B cell (primary cell): ENCODE measurements at regions not wholly inside any gene's neighbourhood (a gene's known extent, or its start where the extent isn't known, plus 50 kb on each side); places are given as distances from the start of the nearest gene placed in this dataset.

Experiments used
- ATAC-seq: fragments of 200-7000 bp; cut with Tn5 transposase; one replicate; pipeline ENCODE4 v1.10.0; 2021; ENCODE audit warnings: low read depth, mild to moderate bottlenecking, moderate number of reproducible peaks, moderate library complexity
- CTCF ChIA-PET: fragments of 350-600 bp; sonication (Branson Sonifier 250); formaldehyde crosslinking; loops from one replicate; lab custom pipeline; 2021; ENCODE audit warnings: antibody characterized with exemption, inconsistent platforms; lab: Charles Lee
- POLR2A ChIA-PET: fragments of 350-600 bp; sonication (Branson Sonifier 250); formaldehyde crosslinking; loops from one replicate; lab custom pipeline; 2021; ENCODE audit warnings: antibody characterized with exemption; lab: Charles Lee
- DNase-seq: peaks from one replicate; pipeline ENCODE4 v3.0.0; 2013
- H2AFZ ChIP-seq: 2 replicates; pipeline ENCODE4 v1.6.1; 2012; ENCODE audit warnings: mild to moderate bottlenecking, low read depth, low read length; ENCODE audit not compliant: insufficient read depth, poor library complexity, severe bottlenecking
- H3K27ac ChIP-seq, 2 donors: 1 replicate in 1 of 2; 2 replicates in 1 of 2; pipeline ENCODE4 v1.5.1; 2012 to 2013; ENCODE audit warnings: low read length in 2 of 2, mild to moderate bottlenecking in 2 of 2, moderate library complexity in 1 of 2
- H3K27me3 ChIP-seq, 4 experiments: fragments of 200-600 bp in 1 of 4; sonication (generic) in 1 of 4; replicated peaks in 1 of 4; 1 replicate in 2 of 4; 2 replicates in 2 of 4; pipeline versions ENCODE4 v1.6.1 to v1.7.0; 2013 to 2016; ENCODE audit warnings: low read length in 3 of 4, mild to moderate bottlenecking in 2 of 4, mixed read lengths in 1 of 4, moderate library complexity in 1 of 4; ENCODE audit not compliant: insufficient read depth in 4 of 4, control insufficient read depth in 3 of 4; ENCODE audit errors: control extremely low read depth in 1 of 4
- H3K36me3 ChIP-seq, 2 experiments: replicated peaks in 1 of 2; 1 replicate in 1 of 2; 2 replicates in 1 of 2; pipeline versions ENCODE4 v1.6.1 to v1.7.1; 2013; ENCODE audit warnings: low read length in 1 of 2; ENCODE audit not compliant: insufficient read depth in 2 of 2, control insufficient read depth in 1 of 2; ENCODE audit errors: control extremely low read depth in 1 of 2, extremely low read depth in 1 of 2
- H3K4me1 ChIP-seq, 2 donors: fragments of 200-600 bp in 1 of 2; sonication (generic) in 1 of 2; 1 replicate in 1 of 2; 2 replicates in 1 of 2; pipeline versions ENCODE4 v1.5.1 to v1.6.1; 2013 to 2017; ENCODE audit warnings: low read length in 2 of 2; ENCODE audit not compliant: control insufficient read depth in 2 of 2, insufficient read depth in 2 of 2
- H3K4me2 ChIP-seq: replicated peaks from 2 replicates; pipeline ENCODE3; 2012; ENCODE audit warnings: mild to moderate bottlenecking, low read depth, low read length; ENCODE audit not compliant: poor library complexity, severe bottlenecking
- H3K4me3 ChIP-seq, 5 experiments: fragments of 200-600 bp in 1 of 5; sonication (generic) in 1 of 5; 1 replicate in 3 of 5; 2 replicates in 2 of 5; pipeline versions ENCODE4 v1.5.1 to v1.7.0; 2011 to 2016; ENCODE audit warnings: low read length in 4 of 5, mild to moderate bottlenecking in 4 of 5, low read depth in 2 of 5, control low read depth in 1 of 5, moderate library complexity in 1 of 5; ENCODE audit not compliant: insufficient read depth in 1 of 5; ENCODE audit errors: control extremely low read depth in 1 of 5, extremely low read depth in 1 of 5
- H3K79me2 ChIP-seq: fragments of 200-600 bp; sonication (generic); one replicate; pipeline ENCODE4 v1.6.0; 2016; ENCODE audit warnings: low read length; ENCODE audit not compliant: control insufficient read depth, insufficient read depth
- H3K9ac ChIP-seq: fragments of 200-600 bp; sonication (generic); 2 replicates; pipeline ENCODE4 v1.6.1; 2017; ENCODE audit warnings: mild to moderate bottlenecking, low read length, moderate library complexity
- H3K9me3 ChIP-seq, 3 donors: one replicate each; pipeline versions ENCODE4 v1.6.1 to v1.7.1; 2013; ENCODE audit warnings: low read length in 2 of 3; ENCODE audit not compliant: control insufficient read depth in 2 of 3, insufficient read depth in 1 of 3; ENCODE audit errors: control extremely low read depth in 1 of 3
- H4K20me1 ChIP-seq: 2 replicates; pipeline ENCODE4 v1.6.0; 2012; ENCODE audit warnings: mild to moderate bottlenecking, low read length; ENCODE audit not compliant: insufficient read depth, control insufficient read depth, poor library complexity, severe bottlenecking
- H3K27ac Mint-ChIP-seq: one replicate; pipeline ENCODE4 v1.8.0; 2021; ENCODE audit warnings: mixed read lengths
- H3K27me3 Mint-ChIP-seq: one replicate; pipeline ENCODE4 v1.8.0; 2021; ENCODE audit warnings: mixed read lengths
- H3K4me1 Mint-ChIP-seq: one replicate; pipeline ENCODE4 v1.8.0; 2021; ENCODE audit warnings: mixed read lengths
- H3K4me3 Mint-ChIP-seq: one replicate; pipeline ENCODE4 v1.8.0; 2021; ENCODE audit warnings: mixed read lengths
- H3K9me3 Mint-ChIP-seq: one replicate; pipeline ENCODE4 v1.8.0; 2022; ENCODE audit warnings: mixed read lengths; ENCODE audit not compliant: insufficient read depth
- EZH2 ChIP-seq: IDR thresholded peaks from 2 replicates; pipeline ENCODE4 v1.6.1; 2012; ENCODE audit warnings: borderline replicate concordance, low read depth, mild to moderate bottlenecking, moderate library complexity, low read length; ENCODE audit not compliant: insufficient read depth, poor library complexity, severe bottlenecking
- WGBS: methylation state at CpG from one replicate; pipeline ENCODE4 v1.1.5; 2013; ENCODE audit warnings: missing lambda C conversion rate; ENCODE audit not compliant: insufficient coverage; 5-methylcytosine and 5-hydroxymethylcytosine counted together
- intact Hi-C: fragments of 100-400 bp; cut with micrococcal nuclease; formaldehyde crosslinking; loops from one replicate; pipeline ENCODE4 v1.10.0; 2022
- TF ChIP-seq, protein P1 (sequence below): fragments of 200-600 bp; IDR thresholded peaks from one replicate; pipeline ENCODE4 v1.8.0; 2022; ENCODE audit warnings: antibody characterized with exemption, mild to moderate bottlenecking

- no peak for TF ChIP-seq EZH2
- TF ChIP-seq, protein P1, sequence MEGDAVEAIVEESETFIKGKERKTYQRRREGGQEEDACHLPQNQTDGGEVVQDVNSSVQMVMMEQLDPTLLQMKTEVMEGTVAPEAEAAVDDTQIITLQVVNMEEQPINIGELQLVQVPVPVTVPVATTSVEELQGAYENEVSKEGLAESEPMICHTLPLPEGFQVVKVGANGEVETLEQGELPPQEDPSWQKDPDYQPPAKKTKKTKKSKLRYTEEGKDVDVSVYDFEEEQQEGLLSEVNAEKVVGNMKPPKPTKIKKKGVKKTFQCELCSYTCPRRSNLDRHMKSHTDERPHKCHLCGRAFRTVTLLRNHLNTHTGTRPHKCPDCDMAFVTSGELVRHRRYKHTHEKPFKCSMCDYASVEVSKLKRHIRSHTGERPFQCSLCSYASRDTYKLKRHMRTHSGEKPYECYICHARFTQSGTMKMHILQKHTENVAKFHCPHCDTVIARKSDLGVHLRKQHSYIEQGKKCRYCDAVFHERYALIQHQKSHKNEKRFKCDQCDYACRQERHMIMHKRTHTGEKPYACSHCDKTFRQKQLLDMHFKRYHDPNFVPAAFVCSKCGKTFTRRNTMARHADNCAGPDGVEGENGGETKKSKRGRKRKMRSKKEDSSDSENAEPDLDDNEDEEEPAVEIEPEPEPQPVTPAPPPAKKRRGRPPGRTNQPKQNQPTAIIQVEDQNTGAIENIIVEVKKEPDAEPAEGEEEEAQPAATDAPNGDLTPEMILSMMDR = no peak
- H3K9ac ChIP-seq = no peak overlapping the region
- no peak overlapping the region for H3K4me3 Mint-ChIP-seq
- no peak overlapping the region for H2AFZ ChIP-seq
- POLR2A ChIA-PET = no interaction called here
- H3K4me1 ChIP-seq = no peaks in the 10 kb centered on the region
- no peaks in the 10 kb centered on the region for H3K27me3 ChIP-seq
- CTCF ChIA-PET = no interaction called here
- DNase-seq (no peak), ATAC-seq (no peak)
- H4K20me1 ChIP-seq = no peaks in the 10 kb centered on the region
- WGBS = 100% methylated on average over 1 of the region's 1 CpG
- H3K9me3 Mint-ChIP-seq = no peaks in the 10 kb centered on the region
- H3K27ac Mint-ChIP-seq = no peak overlapping the region
- no peaks in the 10 kb centered on the region for H3K4me1 Mint-ChIP-seq
- peaks cover 5% of the 10 kb centered on the region for H3K27me3 Mint-ChIP-seq
- no peaks in the 10 kb centered on the region for H3K9me3 ChIP-seq
- no peaks in the 10 kb centered on the region for H3K79me2 ChIP-seq
- no peak overlapping the region for H3K4me2 ChIP-seq
- no peak overlapping the region for H3K4me3 ChIP-seq
- H3K27ac ChIP-seq = no peak overlapping the region
- H3K36me3 ChIP-seq = no peaks in the 10 kb centered on the region
- intact Hi-C loops = no loop called here
These were observed 435.3 kb downstream of the ARHGEF28 start for GRCh38 chr5:74061292-74061691.

DNA sequence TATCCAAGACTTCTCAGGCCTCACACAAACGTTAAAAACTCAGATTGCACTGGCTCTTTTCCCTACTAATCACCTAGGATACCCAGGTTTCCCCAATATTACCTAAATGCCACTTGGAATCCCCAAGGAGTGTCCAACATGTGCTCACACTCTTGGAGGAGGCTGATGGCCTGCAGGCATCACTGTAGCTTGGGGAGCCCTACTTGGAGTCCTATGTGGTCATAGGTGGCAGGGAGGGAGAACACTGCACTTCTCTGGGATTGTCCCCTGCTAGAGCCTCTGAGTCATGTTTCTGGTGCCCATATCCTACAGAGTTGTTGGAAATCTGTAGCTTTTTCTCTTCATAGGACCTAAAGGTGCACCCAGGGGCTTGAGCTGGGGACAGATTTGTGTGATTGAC, 433.7 kb downstream of the ARHGEF28 start:
- no peaks in the 10 kb centered on the region for H3K4me1 ChIP-seq
- no peaks in the 10 kb centered on the region for H3K9me3 ChIP-seq
- H3K27me3 ChIP-seq = no peaks in the 10 kb centered on the region
- no peak overlapping the region for H3K4me2 ChIP-seq
- no peaks in the 10 kb centered on the region for H3K36me3 ChIP-seq
- Mint-ChIP-seq H3K9me3 (no peaks in the 10 kb centered on the region), H3K4me3 (no peak overlapping the region), H3K4me1 (no peaks in the 10 kb centered on the region), H3K27ac (no peak overlapping the region), H3K27me3 (peaks cover 5% of the 10 kb centered on the region)
- TF ChIP-seq, protein P1 = no peak
- no peak for TF ChIP-seq EZH2
- H3K27ac ChIP-seq = no peak overlapping the region
- 50% methylated on average over 1 of the region's 1 CpG for WGBS
- no peak overlapping the region for H3K9ac ChIP-seq
- no peak overlapping the region for H3K4me3 ChIP-seq
- ChIA-PET POLR2A (no interaction called here), CTCF (no interaction called here)
- no peaks in the 10 kb centered on the region for H4K20me1 ChIP-seq
- DNase-seq (no peak), ATAC-seq (no peak)
- H2AFZ ChIP-seq = no peak overlapping the region
- no peaks in the 10 kb centered on the region for H3K79me2 ChIP-seq
- intact Hi-C loops = loop anchor here (10.0 kb wide), 1 partner anchor 585 kb away; the partner anchor contains the start of gene ENC1
